Stimulated activated memory B cell treated with anti-CD40 and anti-IgM and Interleukin-4, amounts not matched to agents 10 μg/mL and 1 μg/mL and 100 μg/mL, for 72 hours (primary cell): ENCODE measurements at regions not wholly inside any gene's neighbourhood (a gene's known extent, or its start where the extent isn't known, plus 50 kb on each side); places are given as distances from the start of the nearest gene placed in this dataset.
"Not testable (repeated sequence)": the region's sequence is repeated elsewhere in the genome, so short reads cannot be mapped to it uniquely, and the experiment has no call there.

ENCODE experiments used
- ATAC-seq: fragments of 150-1000 bp; cut with Tn5 transposase; 2 replicates; pipeline ENCODE4 v1.10.0; 2021
- H3K27ac Mint-ChIP-seq: one replicate; pipeline ENCODE4 v1.8.0; 2022; ENCODE audit warnings: mild to moderate bottlenecking, mixed read lengths
- H3K27me3 Mint-ChIP-seq: one replicate; pipeline ENCODE4 v1.8.0; 2022; ENCODE audit warnings: mixed read lengths
- H3K36me3 Mint-ChIP-seq: one replicate; pipeline ENCODE4 v1.8.0; 2022; ENCODE audit warnings: mixed read lengths
- H3K4me1 Mint-ChIP-seq: one replicate; pipeline ENCODE4 v1.8.0; 2022; ENCODE audit warnings: mixed read lengths
- H3K4me3 Mint-ChIP-seq: one replicate; pipeline ENCODE4 v1.8.0; 2022; ENCODE audit warnings: mild to moderate bottlenecking, moderate library complexity, mixed read lengths
- H3K9me3 Mint-ChIP-seq: one replicate; pipeline ENCODE4 v1.8.0; 2022; ENCODE audit warnings: mixed read lengths

- H3K4me1 Mint-ChIP-seq = no peaks in the 10 kb centered on the region
- ATAC-seq = no peak
- no peaks in the 10 kb centered on the region for H3K36me3 Mint-ChIP-seq
- H3K27me3 Mint-ChIP-seq = no peaks in the 10 kb centered on the region
- H3K27ac Mint-ChIP-seq = no peak overlapping the region
- peaks cover 5% of the 10 kb centered on the region for H3K9me3 Mint-ChIP-seq
- H3K4me3 Mint-ChIP-seq = no peak overlapping the region
These were observed 428.6 kb upstream of the CDH9 start for GRCh38 chr5:27466959-27467358.

- H3K27ac Mint-ChIP-seq = no peak overlapping the region
- peaks cover 5% of the 10 kb centered on the region for H3K9me3 Mint-ChIP-seq
- H3K4me3 Mint-ChIP-seq = no peak overlapping the region
- no peak for ATAC-seq
- H3K4me1 Mint-ChIP-seq = no peaks in the 10 kb centered on the region
- no peaks in the 10 kb centered on the region for H3K36me3 Mint-ChIP-seq
- H3K27me3 Mint-ChIP-seq = no peaks in the 10 kb centered on the region
These were observed 426.8 kb upstream of the CDH9 start for GRCh38 chr5:27465140-27465539.

GRCh38 chr5:27463446-27464149 lies 425.2 kb upstream of the CDH9 start:
- H3K9me3 Mint-ChIP-seq = peaks cover 5% of the 10 kb centered on the region
- H3K27ac Mint-ChIP-seq = no peak overlapping the region
- ATAC-seq = no peak
- no peaks in the 10 kb centered on the region for H3K36me3 Mint-ChIP-seq
- H3K4me1 Mint-ChIP-seq = no peaks in the 10 kb centered on the region
- no peak overlapping the region for H3K4me3 Mint-ChIP-seq
- H3K27me3 Mint-ChIP-seq = no peaks in the 10 kb centered on the region

GRCh38 chr5:27462936-27463335 lies 424.6 kb upstream of the CDH9 start:
- H3K9me3 Mint-ChIP-seq = peaks cover 5% of the 10 kb centered on the region
- no peaks in the 10 kb centered on the region for H3K4me1 Mint-ChIP-seq
- no peak overlapping the region for H3K27ac Mint-ChIP-seq
- no peak for ATAC-seq
- H3K27me3 Mint-ChIP-seq = no peaks in the 10 kb centered on the region
- H3K4me3 Mint-ChIP-seq = no peak overlapping the region
- H3K36me3 Mint-ChIP-seq = no peaks in the 10 kb centered on the region

- no peak for ATAC-seq
- Mint-ChIP-seq H3K4me3 (no peak overlapping the region), H3K4me1 (no peaks in the 10 kb centered on the region), H3K27ac (no peak overlapping the region), H3K9me3 (no peaks in the 10 kb centered on the region), H3K36me3 (no peaks in the 10 kb centered on the region), H3K27me3 (no peaks in the 10 kb centered on the region)
These were observed 419.9 kb upstream of the CDH9 start for GRCh38 chr5:27458287-27458686.

GRCh38 chr5:27451377-27451776 lies 413.0 kb upstream of the CDH9 start:
- Mint-ChIP-seq H3K27me3 (no peaks in the 10 kb centered on the region), H3K9me3 (peaks cover 8% of the 10 kb centered on the region)

GRCh38 chr5:27450607-27451006 lies 412.2 kb upstream of the CDH9 start:
- Mint-ChIP-seq H3K36me3 (no peaks in the 10 kb centered on the region), H3K9me3 (peaks cover 8% of the 10 kb centered on the region), H3K27me3 (no peaks in the 10 kb centered on the region), H3K4me1 (no peaks in the 10 kb centered on the region), H3K27ac (no peak overlapping the region), H3K4me3 (no peak overlapping the region)
- ATAC-seq = no peak

More at GRCh38 chr5:27451377-27451776, 413.0 kb upstream of the CDH9 start:
- no peak overlapping the region for H3K4me3 Mint-ChIP-seq
- no peaks in the 10 kb centered on the region for H3K4me1 Mint-ChIP-seq
- H3K27ac Mint-ChIP-seq = no peak overlapping the region
- H3K36me3 Mint-ChIP-seq = no peaks in the 10 kb centered on the region
- no peak for ATAC-seq

GRCh38 chr5:27439383-27439782 lies 401.0 kb upstream of the CDH9 start:
- not testable (repeated sequence) for H3K36me3 Mint-ChIP-seq, H3K4me3 Mint-ChIP-seq, ATAC-seq, H3K4me1 Mint-ChIP-seq, H3K27me3 Mint-ChIP-seq, H3K27ac Mint-ChIP-seq, H3K9me3 Mint-ChIP-seq

- H3K4me1 Mint-ChIP-seq = no peaks in the 10 kb centered on the region
- peaks cover 9% of the 10 kb centered on the region for H3K9me3 Mint-ChIP-seq
- H3K4me3 Mint-ChIP-seq = no peak overlapping the region
- no peak for ATAC-seq
- H3K36me3 Mint-ChIP-seq = no peaks in the 10 kb centered on the region
- no peak overlapping the region for H3K27ac Mint-ChIP-seq
- no peaks in the 10 kb centered on the region for H3K27me3 Mint-ChIP-seq
These were observed 399.3 kb upstream of the CDH9 start for GRCh38 chr5:27437594-27438200.

- no peak overlapping the region for H3K27ac Mint-ChIP-seq
- no peaks in the 10 kb centered on the region for H3K36me3 Mint-ChIP-seq
- H3K4me1 Mint-ChIP-seq = no peaks in the 10 kb centered on the region
- H3K9me3 Mint-ChIP-seq = peaks cover 11% of the 10 kb centered on the region
- H3K4me3 Mint-ChIP-seq = no peak overlapping the region
- no peak for ATAC-seq
- no peaks in the 10 kb centered on the region for H3K27me3 Mint-ChIP-seq
These were observed 395.9 kb upstream of the CDH9 start for GRCh38 chr5:27434335-27434734.

GRCh38 chr5:27414099-27414498 lies 375.7 kb upstream of the CDH9 start:
- no peaks in the 10 kb centered on the region for H3K27me3 Mint-ChIP-seq
- H3K9me3 Mint-ChIP-seq = peaks cover 6% of the 10 kb centered on the region
- ATAC-seq = no peak
- H3K4me3 Mint-ChIP-seq = no peak overlapping the region
- no peaks in the 10 kb centered on the region for H3K36me3 Mint-ChIP-seq
- no peaks in the 10 kb centered on the region for H3K4me1 Mint-ChIP-seq
- no peak overlapping the region for H3K27ac Mint-ChIP-seq

- Mint-ChIP-seq H3K4me3 (no peak overlapping the region), H3K27ac (no peak overlapping the region), H3K4me1 (no peaks in the 10 kb centered on the region), H3K36me3 (no peaks in the 10 kb centered on the region), H3K9me3 (peaks cover 6% of the 10 kb centered on the region), H3K27me3 (no peaks in the 10 kb centered on the region)
- ATAC-seq = no peak
These were observed 374.0 kb upstream of the CDH9 start for GRCh38 chr5:27412384-27412783.

- Mint-ChIP-seq H3K27me3 (no peaks in the 10 kb centered on the region), H3K4me3 (no peak overlapping the region), H3K9me3 (peaks cover 3% of the 10 kb centered on the region), H3K36me3 (no peaks in the 10 kb centered on the region), H3K4me1 (no peaks in the 10 kb centered on the region), H3K27ac (no peak overlapping the region)
- no peak for ATAC-seq
These were observed 367.6 kb upstream of the CDH9 start for GRCh38 chr5:27406020-27406419.

- no peaks in the 10 kb centered on the region for H3K27me3 Mint-ChIP-seq
These were observed 365.0 kb upstream of the CDH9 start for GRCh38 chr5:27403243-27403882.

GRCh38 chr5:27402828-27403227 lies 364.4 kb upstream of the CDH9 start:
- no peaks in the 10 kb centered on the region for H3K4me1 Mint-ChIP-seq
- H3K27me3 Mint-ChIP-seq = no peaks in the 10 kb centered on the region
- no peaks in the 10 kb centered on the region for H3K36me3 Mint-ChIP-seq
- peaks cover 5% of the 10 kb centered on the region for H3K9me3 Mint-ChIP-seq
- no peak overlapping the region for H3K4me3 Mint-ChIP-seq
- H3K27ac Mint-ChIP-seq = no peak overlapping the region
- ATAC-seq = no peak

More at GRCh38 chr5:27403243-27403882, 365.0 kb upstream of the CDH9 start:
- ATAC-seq = no peak
- Mint-ChIP-seq H3K36me3 (no peaks in the 10 kb centered on the region), H3K9me3 (peaks cover 8% of the 10 kb centered on the region), H3K27ac (no peak overlapping the region), H3K4me3 (no peak overlapping the region), H3K4me1 (no peaks in the 10 kb centered on the region)

- H3K27ac Mint-ChIP-seq = no peak overlapping the region
- no peaks in the 10 kb centered on the region for H3K36me3 Mint-ChIP-seq
- peaks cover 8% of the 10 kb centered on the region for H3K9me3 Mint-ChIP-seq
- ATAC-seq = no peak
- no peak overlapping the region for H3K4me3 Mint-ChIP-seq
- no peaks in the 10 kb centered on the region for H3K27me3 Mint-ChIP-seq
- no peaks in the 10 kb centered on the region for H3K4me1 Mint-ChIP-seq
These were observed 358.6 kb upstream of the CDH9 start for GRCh38 chr5:27396998-27397397.
